IPS DF 4.7 (cell line): ENCODE measurements at regions not wholly inside any gene's neighbourhood (a gene's known extent, or its start where the extent isn't known, plus 50 kb on each side); places are given as distances from the start of the nearest gene placed in this dataset.
A peak's percentile ranks its signal among the peaks of the same experiment; 100 is the strongest.
"Not testable (repeated sequence)": the region's sequence is repeated elsewhere in the genome, so short reads cannot be mapped to it uniquely, and the experiment has no call there.

ENCODE experiments used
- DNase-seq: peaks from one replicate; pipeline ENCODE4 v3.0.0-alpha.2; 2013; ENCODE audit warnings: low spot score; ENCODE audit errors: extremely low read depth

GRCh38 chrX:149420566-149420965, 84.5 kb downstream of the IDS start:
- not testable (repeated sequence) for DNase-seq

- DNase-seq: peak; percentile 9
These were observed 107.1 kb downstream of the IDS start for GRCh38 chrX:149398027-149398426.

GRCh38 chrX:149392921-149393320, 112.2 kb downstream of the IDS start:
- no peak for DNase-seq

- no peak for DNase-seq
These were observed 121.3 kb downstream of the IDS start for GRCh38 chrX:149383852-149384251.

- DNase-seq: no peak
These were observed 130.4 kb downstream of the IDS start for GRCh38 chrX:149374751-149375150.

- no peak for DNase-seq
These were observed 132.2 kb downstream of the IDS start for GRCh38 chrX:149372866-149373265.

- DNase-seq: no peak
These were observed 133.1 kb downstream of the IDS start for GRCh38 chrX:149371986-149372385.

- no peak for DNase-seq
These were observed 135.0 kb downstream of the IDS start for GRCh38 chrX:149370097-149370496.

GRCh38 chrX:149365552-149365951, 139.6 kb downstream of the IDS start:
- DNase-seq: no peak

- DNase-seq: no peak
These were observed 140.0 kb downstream of the IDS start for GRCh38 chrX:149365061-149365460.

- no peak for DNase-seq
These were observed 141.1 kb downstream of the IDS start for GRCh38 chrX:149363965-149364364.

- DNase-seq: no peak
These were observed 158.8 kb downstream of the IDS start for GRCh38 chrX:149346306-149346705.

GRCh38 chrX:149322316-149322715, 182.8 kb downstream of the IDS start:
- no peak for DNase-seq

GRCh38 chrX:149313871-149314371, 191.2 kb downstream of the IDS start:
- no peak for DNase-seq

- DNase-seq: no peak
These were observed 192.1 kb downstream of the IDS start for GRCh38 chrX:149312988-149313387.

- DNase-seq: no peak
These were observed 193.0 kb downstream of the IDS start for GRCh38 chrX:149312097-149312496.

GRCh38 chrX:149302705-149303104, 202.4 kb downstream of the IDS start:
- no peak for DNase-seq

GRCh38 chrX:149298111-149298510, 207.0 kb downstream of the IDS start:
- no peak for DNase-seq

GRCh38 chrX:149296092-149296491, 209.0 kb downstream of the IDS start:
- no peak for DNase-seq

- DNase-seq: no peak
These were observed 218.2 kb downstream of the IDS start for GRCh38 chrX:149286940-149287349.

- no peak for DNase-seq
These were observed 220.5 kb downstream of the IDS start for GRCh38 chrX:149284616-149285015.

GRCh38 chrX:149283853-149284252, 221.3 kb downstream of the IDS start:
- DNase-seq: no peak

- DNase-seq: no peak
These were observed 222.2 kb downstream of the IDS start for GRCh38 chrX:149282909-149283308.

- no peak for DNase-seq
These were observed 225.1 kb downstream of the IDS start for GRCh38 chrX:149280011-149280410.
